Activated naive CD8-positive, alpha-beta T cell (primary cell): ENCODE measurements at regions not wholly inside any gene's neighbourhood (a gene's known extent, or its start where the extent isn't known, plus 50 kb on each side); places are given as distances from the start of the nearest gene placed in this dataset.
"Not testable (repeated sequence)": the region's sequence is repeated elsewhere in the genome, so short reads cannot be mapped to it uniquely, and the experiment has no call there.

Experiments used
- H3K27ac Mint-ChIP-seq: one replicate; pipeline ENCODE4 v1.8.0; 2021; ENCODE audit warnings: mixed read lengths
- H3K27me3 Mint-ChIP-seq: one replicate; pipeline ENCODE4 v1.8.0; 2021; ENCODE audit warnings: mixed read lengths
- H3K36me3 Mint-ChIP-seq: one replicate; pipeline ENCODE4 v1.8.0; 2021; ENCODE audit warnings: mixed read lengths
- H3K4me1 Mint-ChIP-seq: one replicate; pipeline ENCODE4 v1.8.0; 2021; ENCODE audit warnings: low read depth, mixed read lengths
- H3K4me3 Mint-ChIP-seq: one replicate; pipeline ENCODE4 v1.8.0; 2021; ENCODE audit warnings: mild to moderate bottlenecking, mixed read lengths
- H3K9me3 Mint-ChIP-seq: one replicate; pipeline ENCODE4 v1.8.0; 2021; ENCODE audit warnings: low read depth, mixed read lengths

DNA sequence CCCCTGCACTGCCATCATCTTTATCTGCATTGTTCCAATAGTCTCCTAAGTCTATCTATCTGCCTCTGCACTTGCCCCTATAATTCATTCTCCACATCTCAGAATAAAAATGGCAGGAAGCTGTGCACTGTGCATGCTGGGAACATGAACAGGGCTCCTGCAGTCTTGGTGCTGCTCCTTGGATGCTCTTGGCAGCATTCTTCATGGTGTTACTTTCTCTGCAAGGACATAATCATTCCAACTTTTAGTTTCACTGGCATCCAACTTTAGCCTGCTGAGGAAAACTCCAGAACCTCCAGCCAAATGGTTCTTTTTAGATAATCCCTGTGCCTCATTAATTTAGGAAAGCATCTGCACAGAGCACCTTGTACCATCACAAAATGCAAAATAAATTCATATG, 208.3 kb downstream of the STK31 start:
- no peaks in the 10 kb centered on the region for H3K36me3 Mint-ChIP-seq
- peaks cover 11% of the 10 kb centered on the region for H3K27me3 Mint-ChIP-seq
- H3K27ac Mint-ChIP-seq = no peak overlapping the region
- H3K4me1 Mint-ChIP-seq = no peaks in the 10 kb centered on the region
- H3K9me3 Mint-ChIP-seq = no peaks in the 10 kb centered on the region
- no peak overlapping the region for H3K4me3 Mint-ChIP-seq

DNA sequence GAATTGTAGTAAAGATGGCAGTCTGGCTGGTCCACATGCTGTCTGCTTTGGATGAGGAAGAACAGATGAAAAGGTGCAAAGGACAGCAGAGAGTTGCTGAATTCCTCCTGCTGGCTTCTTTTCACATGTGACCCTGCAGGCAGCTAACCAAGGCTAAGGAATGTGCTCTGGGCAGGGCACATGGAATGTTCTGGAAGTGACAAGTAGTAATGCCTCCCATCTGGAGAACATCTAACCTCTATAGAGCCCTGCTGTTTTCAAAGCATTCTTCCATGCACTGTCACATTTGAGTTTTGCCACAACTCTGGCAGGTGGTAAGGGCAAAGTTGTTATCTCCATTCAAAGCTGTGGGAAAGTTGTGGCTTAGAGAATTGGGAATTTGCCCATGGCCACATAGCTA, 208.8 kb downstream of the STK31 start:
- Mint-ChIP-seq H3K9me3 (no peaks in the 10 kb centered on the region), H3K36me3 (no peaks in the 10 kb centered on the region), H3K27me3 (peaks cover 11% of the 10 kb centered on the region), H3K4me1 (no peaks in the 10 kb centered on the region), H3K4me3 (no peak overlapping the region), H3K27ac (no peak overlapping the region)

GRCh38 chr7:23925088-23925487, 215.1 kb downstream of the STK31 start:
- Mint-ChIP-seq H3K4me3 (no peak overlapping the region), H3K27me3 (peaks cover 7% of the 10 kb centered on the region), H3K27ac (no peak overlapping the region), H3K36me3 (no peaks in the 10 kb centered on the region), H3K4me1 (no peaks in the 10 kb centered on the region), H3K9me3 (no peaks in the 10 kb centered on the region)

DNA sequence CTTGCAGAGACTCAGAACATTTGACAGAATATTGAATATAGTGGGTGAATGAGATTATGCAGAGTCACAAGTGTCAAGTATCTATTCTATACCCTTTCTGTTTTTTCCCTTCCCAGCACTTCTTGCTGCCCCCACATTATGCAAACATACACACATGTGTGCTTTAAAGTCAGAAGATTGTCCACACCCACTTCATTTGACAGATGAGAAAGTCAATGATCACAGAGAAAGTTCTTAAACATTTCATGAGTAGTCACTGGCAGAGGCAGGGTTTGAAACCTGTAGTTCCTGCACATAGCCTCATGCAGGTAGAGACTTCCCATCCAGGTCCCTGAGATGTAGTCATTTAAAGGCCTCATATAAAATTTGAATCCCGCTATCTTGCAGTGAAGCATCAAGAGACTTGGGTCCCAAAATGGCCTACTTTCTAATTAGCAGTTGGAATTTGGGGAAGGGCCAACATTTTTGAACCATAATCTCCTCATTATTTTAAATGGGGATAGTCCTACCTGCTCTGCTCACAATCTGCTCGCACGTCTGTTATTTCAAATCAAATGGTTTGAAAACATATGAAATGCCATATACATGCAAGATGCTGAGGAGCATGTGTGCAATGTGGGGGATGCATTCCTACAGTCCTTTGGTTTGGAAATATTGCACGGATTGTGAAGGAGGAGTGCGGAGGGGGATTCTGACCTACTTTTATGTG, 217.8 kb downstream of the STK31 start:
- Mint-ChIP-seq H3K4me3 (no peak overlapping the region), H3K27ac (no peak overlapping the region), H3K27me3 (peaks cover 7% of the 10 kb centered on the region), H3K36me3 (no peaks in the 10 kb centered on the region), H3K4me1 (no peaks in the 10 kb centered on the region), H3K9me3 (no peaks in the 10 kb centered on the region)

- Mint-ChIP-seq H3K27me3 (peaks cover 7% of the 10 kb centered on the region), H3K27ac (no peak overlapping the region), H3K9me3 (no peaks in the 10 kb centered on the region), H3K36me3 (no peaks in the 10 kb centered on the region), H3K4me1 (no peaks in the 10 kb centered on the region), H3K4me3 (no peak overlapping the region)
Measured at GRCh38 chr7:23928418-23928775, 218.4 kb downstream of the STK31 start.

- no peak overlapping the region for H3K27ac Mint-ChIP-seq
- H3K4me1 Mint-ChIP-seq = no peaks in the 10 kb centered on the region
Measured at GRCh38 chr7:23930312-23930711, 220.3 kb downstream of the STK31 start.

DNA sequence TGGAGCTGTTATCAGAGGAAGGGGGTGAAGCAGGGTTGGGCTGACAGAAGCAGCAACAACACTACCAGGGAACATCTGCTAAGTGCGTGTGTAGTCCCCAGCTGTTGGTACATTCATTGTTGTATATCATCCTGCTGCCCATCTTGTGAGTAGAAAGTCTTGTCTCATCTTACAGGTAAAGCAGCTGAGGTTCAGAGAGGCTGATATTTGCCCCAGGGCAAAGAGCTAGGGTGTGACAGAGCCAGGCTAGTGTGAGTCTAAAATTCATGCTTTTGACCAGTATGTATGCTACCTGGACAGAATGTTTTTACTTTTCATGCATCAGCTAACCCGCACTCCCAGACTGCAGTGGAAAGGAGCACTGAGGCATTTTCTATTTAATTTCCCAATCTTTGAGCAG, 221.6 kb downstream of the STK31 start:
- Mint-ChIP-seq H3K27ac (no peak overlapping the region), H3K27me3 (peaks cover 7% of the 10 kb centered on the region), H3K4me1 (no peaks in the 10 kb centered on the region), H3K9me3 (no peaks in the 10 kb centered on the region), H3K36me3 (no peaks in the 10 kb centered on the region), H3K4me3 (no peak overlapping the region)

More at GRCh38 chr7:23930312-23930711, 220.3 kb downstream of the STK31 start:
- Mint-ChIP-seq H3K36me3 (no peaks in the 10 kb centered on the region), H3K9me3 (no peaks in the 10 kb centered on the region), H3K27me3 (peaks cover 8% of the 10 kb centered on the region), H3K4me3 (no peak overlapping the region)

GRCh38 chr7:23938215-23938614, 228.2 kb downstream of the STK31 start:
- peaks cover 23% of the 10 kb centered on the region for H3K27me3 Mint-ChIP-seq
- no peaks in the 10 kb centered on the region for H3K4me1 Mint-ChIP-seq
- H3K27ac Mint-ChIP-seq = no peak overlapping the region

DNA sequence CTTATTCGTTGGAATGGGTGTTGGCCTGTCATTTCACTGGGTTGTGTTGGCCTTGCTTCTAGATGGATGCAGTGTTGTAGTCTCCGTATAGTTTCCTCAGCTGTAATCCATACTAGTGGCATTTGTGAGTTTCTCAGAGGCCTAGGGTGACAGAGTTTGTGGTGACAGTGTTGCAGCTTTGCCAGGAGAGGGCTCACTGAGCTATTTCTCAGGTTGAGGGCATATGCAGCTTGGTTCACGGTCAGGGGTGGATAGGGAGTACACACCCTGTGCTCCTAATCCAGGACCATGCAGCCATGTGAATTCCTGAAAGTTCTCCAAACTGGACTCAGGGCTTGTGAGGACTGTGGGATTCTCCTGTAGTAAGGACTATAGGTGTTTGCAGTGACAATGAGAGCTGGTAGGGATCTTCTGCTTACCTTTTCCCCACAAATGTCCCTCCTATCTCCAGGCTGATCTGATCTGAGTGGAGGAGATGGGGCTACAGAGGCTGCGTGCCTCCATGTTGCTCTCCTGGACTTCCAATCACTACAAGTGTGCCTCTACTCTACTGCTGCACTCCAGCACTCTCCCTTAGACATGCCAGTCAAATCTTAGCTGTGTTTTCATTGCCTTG, 229.0 kb downstream of the STK31 start:
- Mint-ChIP-seq H3K36me3 (no peaks in the 10 kb centered on the region), H3K27ac (no peak overlapping the region), H3K4me1 (no peaks in the 10 kb centered on the region), H3K27me3 (peaks cover 21% of the 10 kb centered on the region), H3K9me3 (no peaks in the 10 kb centered on the region), H3K4me3 (no peak overlapping the region)

More at GRCh38 chr7:23938215-23938614, 228.2 kb downstream of the STK31 start:
- Mint-ChIP-seq H3K9me3 (no peaks in the 10 kb centered on the region), H3K36me3 (no peaks in the 10 kb centered on the region), H3K4me3 (no peak overlapping the region)

GRCh38 chr7:23939747-23940146, 229.7 kb downstream of the STK31 start:
- not testable (repeated sequence) for H3K4me1 Mint-ChIP-seq, H3K9me3 Mint-ChIP-seq, H3K27ac Mint-ChIP-seq, H3K4me3 Mint-ChIP-seq, H3K36me3 Mint-ChIP-seq
- peaks cover 26% of the 10 kb centered on the region for H3K27me3 Mint-ChIP-seq

DNA sequence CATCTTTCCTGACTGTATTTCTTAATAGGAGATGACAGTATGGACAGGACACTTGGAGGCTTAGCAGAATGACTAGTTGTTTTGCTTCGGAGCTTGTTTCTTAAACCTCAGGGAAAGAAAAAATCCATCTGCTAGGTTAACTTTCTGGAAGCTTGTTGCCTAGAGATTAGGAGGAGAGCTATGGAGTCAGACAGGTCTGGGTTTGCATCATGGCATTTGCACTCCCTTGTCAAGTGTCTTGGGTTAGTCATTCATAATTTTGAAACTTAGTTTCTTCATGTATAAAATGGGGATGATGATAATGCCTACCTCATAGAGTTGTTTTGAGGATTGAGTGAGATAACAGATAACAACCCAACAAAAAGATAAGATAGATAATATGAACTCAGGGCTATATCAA, 231.5 kb downstream of the STK31 start:
- Mint-ChIP-seq H3K36me3 (no peaks in the 10 kb centered on the region), H3K27ac (no peak overlapping the region), H3K4me3 (no peak overlapping the region), H3K4me1 (no peaks in the 10 kb centered on the region), H3K27me3 (peaks cover 29% of the 10 kb centered on the region), H3K9me3 (peaks cover 15% of the 10 kb centered on the region)

DNA sequence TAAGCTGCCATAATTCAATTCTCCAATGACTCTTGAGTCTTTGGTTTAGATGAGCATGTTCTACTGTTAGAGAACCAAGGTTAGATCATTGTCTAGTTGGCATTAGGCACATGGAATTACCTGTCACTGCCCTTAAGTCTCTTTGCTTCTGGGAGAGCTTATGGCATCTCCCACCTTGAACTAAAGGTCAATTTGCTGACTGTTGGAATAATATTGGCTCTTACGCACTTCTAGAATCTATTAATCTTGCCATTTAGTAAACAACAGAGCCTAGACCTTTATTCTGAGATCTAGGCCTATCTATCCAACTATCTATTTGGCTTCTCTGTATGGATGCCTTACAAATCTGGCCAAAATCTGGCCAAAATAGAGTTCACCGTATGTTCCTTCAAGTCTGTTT, 232.0 kb downstream of the STK31 start:
- no peaks in the 10 kb centered on the region for H3K4me1 Mint-ChIP-seq
- peaks cover 30% of the 10 kb centered on the region for H3K27me3 Mint-ChIP-seq
- H3K36me3 Mint-ChIP-seq = no peaks in the 10 kb centered on the region
- H3K9me3 Mint-ChIP-seq = peaks cover 18% of the 10 kb centered on the region
- H3K27ac Mint-ChIP-seq = no peak overlapping the region
- no peak overlapping the region for H3K4me3 Mint-ChIP-seq

- Mint-ChIP-seq H3K27ac (no peak overlapping the region), H3K36me3 (no peaks in the 10 kb centered on the region), H3K9me3 (peaks cover 18% of the 10 kb centered on the region), H3K4me1 (no peaks in the 10 kb centered on the region), H3K4me3 (no peak overlapping the region), H3K27me3 (peaks cover 23% of the 10 kb centered on the region)
Measured at GRCh38 chr7:23944131-23944530, 234.1 kb downstream of the STK31 start.

GRCh38 chr7:23945472-23945871, 235.5 kb downstream of the STK31 start:
- H3K27ac Mint-ChIP-seq = no peak overlapping the region
- no peaks in the 10 kb centered on the region for H3K4me1 Mint-ChIP-seq
- peaks cover 19% of the 10 kb centered on the region for H3K27me3 Mint-ChIP-seq
- no peak overlapping the region for H3K4me3 Mint-ChIP-seq
- H3K9me3 Mint-ChIP-seq = peaks cover 18% of the 10 kb centered on the region
- no peaks in the 10 kb centered on the region for H3K36me3 Mint-ChIP-seq

DNA sequence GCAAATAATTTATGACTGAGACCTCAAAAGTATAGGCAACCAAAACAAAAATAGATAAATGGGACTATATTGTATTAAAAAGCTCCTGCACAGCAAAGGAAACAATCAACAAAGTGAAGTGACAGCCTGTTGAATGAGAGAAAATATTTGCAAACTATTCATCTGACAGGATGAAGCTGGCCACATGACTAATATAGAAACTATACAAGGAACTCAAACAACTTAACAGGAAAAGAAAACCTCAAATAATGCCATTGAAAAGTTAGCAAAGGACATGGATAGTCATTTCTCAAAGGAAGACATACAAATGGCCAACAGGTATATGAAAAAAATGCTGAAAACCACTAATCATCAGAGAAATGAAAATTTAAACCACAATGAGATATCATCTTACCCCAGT, 245.1 kb downstream of the STK31 start:
- Mint-ChIP-seq H3K4me1 (no peaks in the 10 kb centered on the region), H3K27me3 (no peaks in the 10 kb centered on the region), H3K4me3 (no peak overlapping the region), H3K36me3 (no peaks in the 10 kb centered on the region), H3K9me3 (peaks cover 7% of the 10 kb centered on the region), H3K27ac (no peak overlapping the region)

DNA sequence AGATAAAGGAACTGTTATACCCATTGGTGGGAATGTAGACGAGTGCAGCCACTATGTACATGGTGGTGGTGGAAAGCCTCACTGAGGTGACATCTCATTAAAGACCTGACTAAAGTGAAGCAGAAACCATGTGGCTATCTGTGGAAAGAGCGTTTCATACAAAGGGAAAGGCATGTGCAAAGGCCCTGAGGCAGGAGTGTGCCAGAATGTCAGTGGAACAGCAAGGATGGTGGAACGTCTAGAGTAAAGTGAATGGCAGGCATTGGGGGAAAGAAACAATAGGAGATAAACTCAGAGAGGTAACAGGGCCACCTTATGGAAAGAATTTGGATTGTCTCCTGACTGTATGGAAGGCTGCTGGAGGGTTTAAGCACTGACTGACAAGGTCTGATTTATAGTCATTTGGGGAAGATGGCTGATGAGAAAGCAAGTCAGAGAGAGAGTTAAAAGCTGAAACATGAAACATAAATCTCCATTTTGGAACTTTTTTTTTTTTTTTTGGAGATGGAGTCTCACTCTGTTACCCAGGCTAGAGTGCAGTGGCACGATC, 245.7 kb downstream of the STK31 start:
- Mint-ChIP-seq H3K27ac (no peak overlapping the region), H3K4me1 (no peaks in the 10 kb centered on the region), H3K27me3 (no peaks in the 10 kb centered on the region), H3K4me3 (no peak overlapping the region), H3K36me3 (no peaks in the 10 kb centered on the region), H3K9me3 (peaks cover 7% of the 10 kb centered on the region)
